Astrocyte (in vitro differentiated cells and primary cell): ENCODE measurements at regions not wholly inside any gene's neighbourhood (a gene's known extent, or its start where the extent isn't known, plus 50 kb on each side); places are given as distances from the start of the nearest gene placed in this dataset.

Source experiments
- EZH2 ChIP-seq: IDR thresholded peaks from 2 replicates; pipeline ENCODE4 v1.6.1; 2012; ENCODE audit warnings: mild to moderate bottlenecking, low read length, inconsistent platforms; ENCODE audit not compliant: insufficient read depth
- TF ChIP-seq, protein P1 (sequence below): IDR thresholded peaks from 2 replicates; pipeline ENCODE4 v1.5.1; 2011; ENCODE audit warnings: low read depth, mild to moderate bottlenecking, inconsistent platforms, low read length, moderate library complexity; ENCODE audit not compliant: insufficient read depth

DNA sequence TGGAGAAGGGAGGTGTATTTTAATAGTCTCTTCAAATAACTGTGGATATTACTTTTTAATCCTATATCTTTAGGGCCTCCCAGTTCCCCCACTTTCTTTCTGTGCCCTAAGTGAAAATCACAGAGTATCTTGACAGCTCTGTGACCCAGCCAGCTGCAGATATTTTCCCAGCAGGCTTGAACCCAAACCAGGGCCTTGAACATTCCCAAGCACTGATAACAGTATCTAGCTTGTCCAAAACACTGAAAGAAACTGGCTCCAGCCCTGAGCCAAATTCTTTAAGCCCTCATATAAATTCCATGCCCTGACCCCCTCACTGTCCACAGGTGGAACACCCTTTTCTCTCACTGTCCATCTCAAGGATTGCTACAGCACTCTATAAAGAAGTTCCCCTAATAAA is 388.1 kb upstream of the CHAC2 start:
- TF ChIP-seq, protein P1, sequence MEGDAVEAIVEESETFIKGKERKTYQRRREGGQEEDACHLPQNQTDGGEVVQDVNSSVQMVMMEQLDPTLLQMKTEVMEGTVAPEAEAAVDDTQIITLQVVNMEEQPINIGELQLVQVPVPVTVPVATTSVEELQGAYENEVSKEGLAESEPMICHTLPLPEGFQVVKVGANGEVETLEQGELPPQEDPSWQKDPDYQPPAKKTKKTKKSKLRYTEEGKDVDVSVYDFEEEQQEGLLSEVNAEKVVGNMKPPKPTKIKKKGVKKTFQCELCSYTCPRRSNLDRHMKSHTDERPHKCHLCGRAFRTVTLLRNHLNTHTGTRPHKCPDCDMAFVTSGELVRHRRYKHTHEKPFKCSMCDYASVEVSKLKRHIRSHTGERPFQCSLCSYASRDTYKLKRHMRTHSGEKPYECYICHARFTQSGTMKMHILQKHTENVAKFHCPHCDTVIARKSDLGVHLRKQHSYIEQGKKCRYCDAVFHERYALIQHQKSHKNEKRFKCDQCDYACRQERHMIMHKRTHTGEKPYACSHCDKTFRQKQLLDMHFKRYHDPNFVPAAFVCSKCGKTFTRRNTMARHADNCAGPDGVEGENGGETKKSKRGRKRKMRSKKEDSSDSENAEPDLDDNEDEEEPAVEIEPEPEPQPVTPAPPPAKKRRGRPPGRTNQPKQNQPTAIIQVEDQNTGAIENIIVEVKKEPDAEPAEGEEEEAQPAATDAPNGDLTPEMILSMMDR: no peak
- no peak for TF ChIP-seq EZH2
